Astrocyte of the cerebellum (primary cell): ENCODE measurements at regions not wholly inside any gene's neighbourhood (a gene's known extent, or its start where the extent isn't known, plus 50 kb on each side); places are given as distances from the start of the nearest gene placed in this dataset.
"Not testable (repeated sequence)": the region's sequence is repeated elsewhere in the genome, so short reads cannot be mapped to it uniquely, and the experiment has no call there.

Source experiments
- DNase-seq: peaks from one replicate; pipeline ENCODE4 v3.0.0-alpha.2; 2011; ENCODE audit warnings: low read depth
- H3K4me3 ChIP-seq: 2 replicates; pipeline ENCODE4 v1.5.1; 2011; ENCODE audit warnings: mild to moderate bottlenecking, low read depth, low read length, moderate library complexity
- in situ Hi-C: cut with HindIII; loops from 2 replicates; pipeline ENCODE4 v1.10.0; 2017; ENCODE audit warnings: low sequenced_read_pairs
- TF ChIP-seq, protein P1 (sequence below): IDR thresholded peaks from 2 replicates; pipeline ENCODE4 v1.5.1; 2012; ENCODE audit warnings: low read length, low read depth, moderate library complexity, mild to moderate bottlenecking; ENCODE audit errors: missing control alignments

GRCh38 chr5:42242881-42243485, 180.3 kb upstream of the GHR start:
- in situ Hi-C loops, result no loop called here
- TF ChIP-seq, protein P1, sequence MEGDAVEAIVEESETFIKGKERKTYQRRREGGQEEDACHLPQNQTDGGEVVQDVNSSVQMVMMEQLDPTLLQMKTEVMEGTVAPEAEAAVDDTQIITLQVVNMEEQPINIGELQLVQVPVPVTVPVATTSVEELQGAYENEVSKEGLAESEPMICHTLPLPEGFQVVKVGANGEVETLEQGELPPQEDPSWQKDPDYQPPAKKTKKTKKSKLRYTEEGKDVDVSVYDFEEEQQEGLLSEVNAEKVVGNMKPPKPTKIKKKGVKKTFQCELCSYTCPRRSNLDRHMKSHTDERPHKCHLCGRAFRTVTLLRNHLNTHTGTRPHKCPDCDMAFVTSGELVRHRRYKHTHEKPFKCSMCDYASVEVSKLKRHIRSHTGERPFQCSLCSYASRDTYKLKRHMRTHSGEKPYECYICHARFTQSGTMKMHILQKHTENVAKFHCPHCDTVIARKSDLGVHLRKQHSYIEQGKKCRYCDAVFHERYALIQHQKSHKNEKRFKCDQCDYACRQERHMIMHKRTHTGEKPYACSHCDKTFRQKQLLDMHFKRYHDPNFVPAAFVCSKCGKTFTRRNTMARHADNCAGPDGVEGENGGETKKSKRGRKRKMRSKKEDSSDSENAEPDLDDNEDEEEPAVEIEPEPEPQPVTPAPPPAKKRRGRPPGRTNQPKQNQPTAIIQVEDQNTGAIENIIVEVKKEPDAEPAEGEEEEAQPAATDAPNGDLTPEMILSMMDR, result no peak
- no peak overlapping the region for H3K4me3 ChIP-seq
- DNase-seq, result no peak

- TF ChIP-seq, protein P1, result no peak
- H3K4me3 ChIP-seq, result no peak overlapping the region
- in situ Hi-C loops, result no loop called here
- DNase-seq, result no peak
These were observed 170.9 kb upstream of the GHR start for GRCh38 chr5:42252306-42252705.

DNA sequence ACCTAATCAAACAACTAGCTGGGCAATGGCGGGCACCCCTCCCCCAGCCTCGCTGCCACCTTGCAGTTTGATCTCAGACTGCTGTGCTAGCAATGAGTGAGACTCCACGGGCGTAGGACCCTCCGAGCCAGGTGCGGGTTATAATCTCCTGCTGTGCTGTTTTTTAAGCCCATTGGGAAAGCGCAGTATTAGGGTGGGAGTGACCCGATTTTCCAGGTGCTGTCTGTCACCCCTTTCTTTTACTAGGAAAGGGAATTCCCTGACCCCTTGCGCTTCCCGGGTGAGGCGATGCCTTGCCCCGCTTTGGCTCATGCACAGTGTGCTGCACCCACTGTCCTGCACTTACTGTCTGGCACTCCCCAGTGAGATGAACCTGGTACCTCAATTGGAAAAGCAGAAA, 163.3 kb upstream of the GHR start:
- in situ Hi-C loops, H3K4me3 ChIP-seq, DNase-seq: not testable (repeated sequence)

DNA sequence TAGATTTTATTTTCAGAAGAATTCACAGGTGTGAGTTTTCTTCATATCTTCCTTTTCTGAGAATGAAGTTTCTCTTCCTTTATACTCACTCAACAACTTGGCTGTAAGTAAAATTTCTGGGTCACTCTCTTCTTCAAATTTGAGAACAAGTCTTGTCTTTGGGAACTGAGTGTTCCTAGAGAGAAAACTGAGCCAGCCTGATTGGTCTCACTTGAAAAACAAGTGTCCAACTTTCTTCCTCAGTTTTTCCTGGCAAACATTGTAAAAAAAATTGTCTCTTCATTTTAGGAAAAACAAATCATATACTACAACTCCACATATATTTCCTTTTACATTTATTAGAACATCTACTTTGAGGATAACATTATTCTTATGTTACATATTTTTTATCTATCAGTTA, 156.1 kb upstream of the GHR start:
- no peak for DNase-seq
- in situ Hi-C loops, result no loop called here
- H3K4me3 ChIP-seq, result no peak overlapping the region
- TF ChIP-seq, protein P1, result no peak

- in situ Hi-C loops, DNase-seq, H3K4me3 ChIP-seq: not testable (repeated sequence)
These were observed 155.1 kb upstream of the GHR start for GRCh38 chr5:42268170-42268569.

- no peak overlapping the region for H3K4me3 ChIP-seq
- in situ Hi-C loops, result no loop called here
- peak; percentile 26 for DNase-seq
- TF ChIP-seq, protein P1, result no peak
These were observed 154.6 kb upstream of the GHR start for GRCh38 chr5:42268630-42269029.

GRCh38 chr5:42270771-42271170, 152.5 kb upstream of the GHR start:
- no peak overlapping the region for H3K4me3 ChIP-seq
- TF ChIP-seq, protein P1, result no peak
- no peak for DNase-seq
- in situ Hi-C loops, result no loop called here

GRCh38 chr5:42274913-42275312, 148.3 kb upstream of the GHR start:
- TF ChIP-seq, protein P1, result no peak
- in situ Hi-C loops, result no loop called here
- H3K4me3 ChIP-seq, result no peak overlapping the region
- no peak for DNase-seq
